Activated CD8-positive, alpha-beta T cell treated with anti-CD3 and anti-CD28 coated beads for 36 hours (primary cell): ENCODE measurements at regions not wholly inside any gene's neighbourhood (a gene's known extent, or its start where the extent isn't known, plus 50 kb on each side); places are given as distances from the start of the nearest gene placed in this dataset.

Source experiments
- ATAC-seq: fragments of 200-7000 bp; cut with Tn5 transposase; one replicate; pipeline ENCODE4 v1.10.0; 2021; ENCODE audit warnings: mild to moderate bottlenecking, moderate library complexity
- CTCF ChIA-PET: fragments of 350-600 bp; sonication (Branson Sonifier 250); formaldehyde crosslinking; loops from one replicate; lab custom pipeline; 2021; ENCODE audit warnings: antibody characterized with exemption; lab: Charles Lee
- POLR2A ChIA-PET: fragments of 350-600 bp; sonication (Branson Sonifier 250); formaldehyde crosslinking; loops from one replicate; lab custom pipeline; 2021; ENCODE audit warnings: antibody characterized with exemption; lab: Charles Lee
- DNase-seq: peaks from one replicate; pipeline ENCODE4 v3.0.0-alpha.2; 2020
- H3K27ac Mint-ChIP-seq: one replicate; pipeline ENCODE4 v1.8.0; 2021; ENCODE audit warnings: mild to moderate bottlenecking, mixed read lengths
- H3K27me3 Mint-ChIP-seq: one replicate; pipeline ENCODE4 v1.8.0; 2021; ENCODE audit warnings: mixed read lengths
- H3K36me3 Mint-ChIP-seq: one replicate; pipeline ENCODE4 v1.8.0; 2021; ENCODE audit warnings: low read depth, mixed read lengths
- H3K4me1 Mint-ChIP-seq: one replicate; pipeline ENCODE4 v1.8.0; 2021; ENCODE audit warnings: low read depth, mixed read lengths
- H3K4me3 Mint-ChIP-seq: one replicate; pipeline ENCODE4 v1.8.0; 2021; ENCODE audit warnings: mild to moderate bottlenecking, moderate library complexity, mixed read lengths
- H3K9me3 Mint-ChIP-seq: one replicate; pipeline ENCODE4 v1.8.0; 2021; ENCODE audit warnings: mixed read lengths
- intact Hi-C: fragments of 100-400 bp; cut with micrococcal nuclease; formaldehyde crosslinking; loops from one replicate; pipeline ENCODE4 v1.10.0; 2022
- TF ChIP-seq, protein P1 (sequence below): fragments of 200-600 bp; IDR thresholded peaks from one replicate; pipeline ENCODE4 v1.8.0; 2022; ENCODE audit warnings: antibody characterized with exemption, mild to moderate bottlenecking

DNA sequence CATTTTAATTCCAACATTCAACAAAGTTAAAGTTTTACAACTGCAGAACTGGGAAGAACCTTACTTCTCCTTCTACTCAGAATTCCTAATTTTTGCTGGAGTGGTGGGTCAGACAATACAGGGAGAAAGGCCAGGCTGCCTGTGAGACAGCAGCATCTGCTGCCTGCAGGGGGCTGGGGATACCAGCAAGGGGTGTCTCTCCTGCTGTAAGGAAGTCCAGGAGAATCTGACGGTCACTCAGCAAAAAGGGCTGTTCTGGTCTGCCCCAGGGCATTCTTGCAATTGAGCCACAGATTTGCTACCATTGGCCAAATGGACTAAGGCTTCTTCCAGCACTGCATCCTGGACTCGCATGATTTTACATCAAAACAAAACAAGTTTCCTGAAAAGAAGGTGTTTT, 426.6 kb upstream of the CDH11 start:
- intact Hi-C loops: no loop called here
- DNase-seq (no peak), ATAC-seq (no peak)
- ChIA-PET POLR2A (no interaction called here), CTCF (no interaction called here)
- H3K27me3 Mint-ChIP-seq: no peaks in the 10 kb centered on the region
- H3K9me3 Mint-ChIP-seq: peaks cover 1% of the 10 kb centered on the region
- no peaks in the 10 kb centered on the region for H3K36me3 Mint-ChIP-seq
- H3K4me1 Mint-ChIP-seq: no peaks in the 10 kb centered on the region
- no peak overlapping the region for H3K27ac Mint-ChIP-seq
- TF ChIP-seq, protein P1, sequence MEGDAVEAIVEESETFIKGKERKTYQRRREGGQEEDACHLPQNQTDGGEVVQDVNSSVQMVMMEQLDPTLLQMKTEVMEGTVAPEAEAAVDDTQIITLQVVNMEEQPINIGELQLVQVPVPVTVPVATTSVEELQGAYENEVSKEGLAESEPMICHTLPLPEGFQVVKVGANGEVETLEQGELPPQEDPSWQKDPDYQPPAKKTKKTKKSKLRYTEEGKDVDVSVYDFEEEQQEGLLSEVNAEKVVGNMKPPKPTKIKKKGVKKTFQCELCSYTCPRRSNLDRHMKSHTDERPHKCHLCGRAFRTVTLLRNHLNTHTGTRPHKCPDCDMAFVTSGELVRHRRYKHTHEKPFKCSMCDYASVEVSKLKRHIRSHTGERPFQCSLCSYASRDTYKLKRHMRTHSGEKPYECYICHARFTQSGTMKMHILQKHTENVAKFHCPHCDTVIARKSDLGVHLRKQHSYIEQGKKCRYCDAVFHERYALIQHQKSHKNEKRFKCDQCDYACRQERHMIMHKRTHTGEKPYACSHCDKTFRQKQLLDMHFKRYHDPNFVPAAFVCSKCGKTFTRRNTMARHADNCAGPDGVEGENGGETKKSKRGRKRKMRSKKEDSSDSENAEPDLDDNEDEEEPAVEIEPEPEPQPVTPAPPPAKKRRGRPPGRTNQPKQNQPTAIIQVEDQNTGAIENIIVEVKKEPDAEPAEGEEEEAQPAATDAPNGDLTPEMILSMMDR: no peak
- no peak overlapping the region for H3K4me3 Mint-ChIP-seq

DNA sequence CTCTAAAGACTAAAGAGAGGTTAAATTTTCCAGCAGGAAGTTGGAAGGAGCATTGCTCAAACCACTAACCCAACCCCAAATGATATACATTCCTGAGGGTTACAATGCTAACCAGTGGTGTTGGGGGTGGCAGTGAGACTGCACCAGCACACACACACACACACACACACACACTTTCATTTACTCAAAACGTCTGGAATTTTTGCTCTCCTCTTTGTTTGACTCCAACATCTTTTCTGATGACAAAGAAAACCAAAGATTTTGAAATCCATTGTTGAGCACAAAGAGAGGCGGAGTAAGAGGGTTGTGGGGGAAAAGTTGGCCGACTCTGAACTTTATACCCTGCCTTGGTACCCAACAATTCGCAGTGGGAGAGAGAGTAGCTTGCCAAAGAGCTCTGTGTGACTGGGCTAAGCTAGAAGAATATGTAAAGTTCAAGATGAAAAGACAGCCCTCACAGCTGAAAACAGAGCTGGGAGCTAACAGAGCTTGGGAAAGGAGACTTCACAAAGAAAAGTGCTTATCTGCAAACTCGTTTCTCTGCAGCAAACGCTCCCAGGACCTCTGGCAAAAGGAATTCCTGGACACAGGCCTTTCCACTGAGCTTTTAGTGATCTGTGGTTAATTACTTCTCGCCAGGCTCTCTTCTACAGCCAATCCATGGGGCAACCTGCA, 426.0 kb upstream of the CDH11 start:
- no peaks in the 10 kb centered on the region for H3K4me1 Mint-ChIP-seq
- no peak for DNase-seq
- H3K4me3 Mint-ChIP-seq: no peak overlapping the region
- H3K9me3 Mint-ChIP-seq: peaks cover 1% of the 10 kb centered on the region
- CTCF ChIA-PET: no interaction called here
- no peak overlapping the region for H3K27ac Mint-ChIP-seq
- POLR2A ChIA-PET: no interaction called here
- no peaks in the 10 kb centered on the region for H3K36me3 Mint-ChIP-seq
- intact Hi-C loops: no loop called here
- no peaks in the 10 kb centered on the region for H3K27me3 Mint-ChIP-seq
- TF ChIP-seq, protein P1: no peak
- no peak for ATAC-seq

GRCh38 chr16:65546353-65546791, 424.5 kb upstream of the CDH11 start:
- Mint-ChIP-seq H3K4me3 (no peak overlapping the region), H3K36me3 (no peaks in the 10 kb centered on the region), H3K9me3 (peaks cover 1% of the 10 kb centered on the region), H3K27ac (no peak overlapping the region), H3K4me1 (no peaks in the 10 kb centered on the region), H3K27me3 (no peaks in the 10 kb centered on the region)
- ChIA-PET POLR2A (no interaction called here), CTCF (no interaction called here)
- ATAC-seq (no peak), DNase-seq (no peak)
- TF ChIP-seq, protein P1: no peak
- intact Hi-C loops: no loop called here

DNA sequence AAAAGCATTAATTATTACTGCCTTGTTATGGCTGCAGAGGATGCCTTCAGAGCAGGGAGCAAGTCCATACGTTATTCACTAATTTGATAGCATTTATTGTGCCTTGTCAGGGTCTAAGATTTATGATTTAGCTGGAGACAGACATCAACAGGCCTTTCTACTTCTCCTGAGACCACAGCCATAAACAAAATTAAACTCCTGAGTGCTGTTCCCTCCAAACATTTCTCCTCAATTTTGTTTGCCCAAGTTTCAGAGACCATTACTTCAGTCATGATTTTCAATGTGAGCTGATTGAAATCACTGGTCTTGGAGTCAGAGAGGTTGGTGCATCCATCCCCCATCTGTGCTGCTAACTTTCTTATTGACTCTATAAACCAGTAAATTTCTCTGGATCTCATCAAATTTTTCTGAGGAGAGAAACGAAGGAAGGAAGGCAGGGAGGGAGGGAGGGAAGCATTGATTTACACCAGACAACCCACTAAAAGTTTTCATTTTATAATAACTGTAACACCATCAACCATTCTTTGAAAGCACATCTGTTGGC, 423.6 kb upstream of the CDH11 start:
- intact Hi-C loops: no loop called here
- H3K9me3 Mint-ChIP-seq: peaks cover 1% of the 10 kb centered on the region
- no peaks in the 10 kb centered on the region for H3K36me3 Mint-ChIP-seq
- CTCF ChIA-PET: no interaction called here
- TF ChIP-seq, protein P1: no peak
- ATAC-seq (no peak), DNase-seq (no peak)
- no peaks in the 10 kb centered on the region for H3K4me1 Mint-ChIP-seq
- H3K27me3 Mint-ChIP-seq: no peaks in the 10 kb centered on the region
- H3K4me3 Mint-ChIP-seq: no peak overlapping the region
- H3K27ac Mint-ChIP-seq: no peak overlapping the region
- POLR2A ChIA-PET: no interaction called here

GRCh38 chr16:65543781-65544740, 422.2 kb upstream of the CDH11 start:
- no peak overlapping the region for H3K4me3 Mint-ChIP-seq
- H3K36me3 Mint-ChIP-seq: no peaks in the 10 kb centered on the region
- intact Hi-C loops: no loop called here
- H3K9me3 Mint-ChIP-seq: no peaks in the 10 kb centered on the region
- ATAC-seq (no peak), DNase-seq (no peak)
- H3K27ac Mint-ChIP-seq: no peak overlapping the region
- ChIA-PET CTCF (no interaction called here), POLR2A (no interaction called here)
- TF ChIP-seq, protein P1: no peak
- H3K27me3 Mint-ChIP-seq: no peaks in the 10 kb centered on the region
- no peaks in the 10 kb centered on the region for H3K4me1 Mint-ChIP-seq
